NCI-H510A treated with DMSO at 0.1 percent for 48 hours (cell line): ENCODE measurements at regions not wholly inside any gene's neighbourhood (a gene's known extent, or its start where the extent isn't known, plus 50 kb on each side); places are given as distances from the start of the nearest gene placed in this dataset.

ENCODE experiments used
- DNase-seq: peaks from one replicate; lab custom pipeline; 2025; lab: John Stamatoyannopoulos, UW

DNA sequence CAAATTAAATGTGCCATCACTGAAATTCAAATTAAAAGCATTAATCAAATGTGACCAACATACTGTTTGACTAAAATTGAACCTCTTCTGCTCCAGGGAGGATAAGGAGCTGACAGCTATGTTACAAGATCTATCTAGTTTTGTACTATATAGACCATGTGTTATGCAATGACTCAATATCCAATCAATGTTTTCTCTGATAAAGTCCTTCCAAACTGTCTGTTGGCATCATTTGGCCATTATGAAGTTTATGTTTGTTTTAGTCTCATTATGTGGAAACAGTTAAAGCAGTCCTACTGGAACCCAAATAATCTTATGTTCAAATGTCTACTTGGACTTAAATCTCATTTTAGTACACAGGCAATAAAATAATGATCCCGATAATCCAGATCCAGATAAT lies 267.0 kb upstream of the THBS1 start:
- no peak for DNase-seq

DNA sequence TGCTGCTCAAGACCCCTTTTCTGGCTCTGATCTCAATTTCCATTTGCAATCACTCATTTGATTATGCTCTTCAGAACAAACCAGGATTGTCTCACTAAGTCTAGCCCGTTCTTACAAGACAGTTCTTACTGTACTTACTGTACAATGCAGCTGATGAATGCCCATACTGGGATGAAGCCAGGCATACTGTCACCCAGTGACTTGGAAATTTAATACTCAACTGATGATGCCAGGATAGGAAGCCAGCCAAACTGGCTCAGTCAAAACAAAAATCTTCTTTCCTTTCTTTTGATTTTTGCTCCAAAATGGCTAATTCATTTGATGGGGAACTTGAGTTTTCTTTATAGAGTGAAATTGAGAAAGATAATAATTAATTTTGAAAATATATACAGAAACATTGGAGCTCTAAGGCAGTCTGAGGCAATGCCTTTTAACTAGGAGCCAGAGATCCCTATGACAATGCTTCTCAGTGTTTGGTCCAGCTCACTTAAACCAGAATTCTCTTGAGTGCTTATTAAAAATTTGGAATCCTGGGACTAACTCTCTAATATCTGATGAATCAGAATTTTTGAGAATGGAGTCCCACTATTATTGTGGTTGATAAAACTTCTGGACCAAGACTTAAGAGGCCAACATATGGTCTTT lies 265.6 kb upstream of the THBS1 start:
- no peak for DNase-seq

DNA sequence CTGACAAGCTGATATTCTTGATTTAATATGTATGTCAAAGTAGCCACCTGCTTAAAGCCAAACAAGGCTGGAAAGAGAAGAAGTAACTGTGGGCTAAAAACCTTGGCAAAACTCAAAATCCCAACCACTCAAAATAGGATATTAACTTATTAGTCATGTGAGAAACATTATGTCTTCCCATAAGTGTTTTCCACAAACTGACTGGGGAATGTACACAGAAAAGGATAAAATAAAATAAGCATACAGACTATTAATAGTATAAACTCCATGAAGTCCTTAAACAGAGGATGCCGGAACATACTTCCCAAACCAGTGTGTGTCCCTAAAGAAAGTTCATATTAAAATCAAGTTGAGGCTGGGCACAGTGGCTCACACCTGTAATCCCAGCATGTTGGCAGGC lies 263.7 kb upstream of the THBS1 start:
- no peak for DNase-seq

DNA sequence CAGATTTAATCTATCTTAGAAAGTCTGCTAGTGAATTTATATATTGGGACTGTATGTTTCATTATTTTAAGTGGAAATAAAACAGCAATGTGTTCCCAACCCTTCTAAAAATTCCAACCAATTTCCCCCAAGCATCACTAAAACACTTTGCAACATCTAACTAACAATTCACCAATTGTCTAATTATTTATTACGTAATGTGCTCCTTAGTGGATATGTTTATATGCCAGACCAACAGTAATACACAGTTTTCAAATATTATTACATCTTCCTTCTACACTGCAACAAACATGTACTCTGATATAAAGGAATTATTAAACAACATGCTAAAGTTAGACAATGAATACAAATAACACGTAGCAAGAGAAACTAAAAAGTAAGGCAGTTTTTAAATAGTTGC lies 262.6 kb upstream of the THBS1 start:
- DNase-seq: no peak

DNA sequence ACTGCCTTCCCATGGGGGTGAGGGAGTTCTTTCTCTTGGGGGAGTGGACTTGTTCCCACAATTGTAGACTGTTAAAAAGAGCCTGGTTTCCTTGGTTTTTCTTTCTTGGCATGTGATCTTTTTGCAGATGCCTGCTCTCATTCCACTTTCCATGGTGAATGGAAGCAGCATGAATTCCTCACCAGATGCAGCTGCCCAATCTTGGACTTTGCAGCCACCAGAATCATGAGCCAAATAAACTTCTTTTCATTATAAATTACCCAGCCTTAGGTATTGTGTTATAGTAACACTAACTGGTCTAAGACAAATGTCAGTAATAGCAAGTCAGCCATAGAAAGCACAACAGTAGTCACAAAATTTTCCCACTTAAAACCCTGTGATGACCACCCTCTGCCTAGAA lies 260.5 kb upstream of the THBS1 start:
- DNase-seq: no peak

DNA sequence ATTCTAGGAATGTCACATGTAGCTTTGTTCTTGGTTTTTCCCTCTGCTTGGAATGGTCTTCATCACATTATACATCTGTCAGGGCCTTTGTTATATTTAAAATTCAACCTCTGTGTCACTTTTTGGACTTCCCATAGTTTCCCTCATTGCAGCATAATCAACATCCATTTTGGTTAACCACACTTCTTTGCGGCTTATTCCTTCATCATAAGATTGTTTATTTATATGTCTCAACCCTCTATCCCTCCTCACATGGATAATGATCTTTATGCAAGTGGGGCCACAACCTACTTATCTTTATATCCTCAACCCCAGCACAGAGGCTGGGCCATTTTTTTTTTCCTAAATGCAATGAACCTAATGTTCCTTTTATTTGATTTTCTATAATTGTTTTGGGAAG lies 260.0 kb upstream of the THBS1 start:
- DNase-seq: no peak

DNA sequence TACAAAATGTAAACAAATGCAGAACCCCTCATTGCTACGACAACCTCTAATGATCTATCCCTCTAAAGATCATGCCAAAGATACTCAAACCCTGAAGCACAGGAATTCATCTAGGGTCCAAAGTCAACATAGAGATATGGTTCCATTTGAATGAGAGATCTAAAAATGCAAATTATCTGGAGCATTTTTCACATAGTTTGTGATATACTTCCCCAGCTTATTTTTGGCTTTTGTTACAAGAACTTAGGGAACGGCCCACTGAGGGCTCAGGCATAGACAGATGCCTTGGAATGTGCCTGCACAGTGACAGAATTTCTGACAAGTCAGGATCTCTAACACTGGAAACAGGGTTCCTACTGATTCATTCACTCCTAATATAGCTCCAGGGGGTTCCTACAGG lies 258.9 kb upstream of the THBS1 start:
- no peak for DNase-seq

DNA sequence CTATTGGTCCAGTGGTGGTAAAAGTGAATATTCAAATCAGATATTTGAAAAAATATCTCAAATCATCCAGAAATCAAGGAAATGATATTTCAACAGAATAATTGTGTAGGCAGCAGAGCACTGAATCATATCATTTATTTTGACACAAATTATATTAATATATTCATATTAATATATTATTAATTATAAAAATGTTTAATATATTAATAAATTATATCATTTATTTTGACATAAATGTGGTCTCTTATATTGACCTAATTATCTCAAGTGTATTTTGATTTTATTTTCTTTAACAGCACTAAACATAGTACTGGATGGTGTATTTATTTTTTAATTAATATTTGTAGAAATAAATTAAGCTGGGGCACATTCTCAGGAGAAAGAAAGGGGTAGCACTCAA lies 257.7 kb upstream of the THBS1 start:
- DNase-seq: no peak

DNA sequence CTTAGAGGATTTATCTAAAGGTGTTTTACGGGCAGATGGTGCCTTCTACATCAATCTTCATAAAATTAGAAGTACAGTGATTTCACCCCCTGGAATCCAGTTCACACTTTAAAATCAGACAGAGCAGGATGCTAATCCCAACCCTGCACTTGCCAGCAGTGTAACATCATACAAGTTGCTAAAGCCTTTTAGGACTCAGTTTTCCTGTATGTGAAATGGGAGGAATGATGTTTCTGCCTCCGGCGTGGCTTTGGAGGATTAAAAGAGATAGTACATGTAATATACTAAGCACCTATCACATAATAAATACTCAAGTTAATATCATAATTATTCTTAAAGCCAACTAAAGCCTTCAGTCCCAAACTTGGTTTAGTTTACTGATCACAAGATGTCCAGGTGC lies 257.2 kb upstream of the THBS1 start:
- no peak for DNase-seq

DNA sequence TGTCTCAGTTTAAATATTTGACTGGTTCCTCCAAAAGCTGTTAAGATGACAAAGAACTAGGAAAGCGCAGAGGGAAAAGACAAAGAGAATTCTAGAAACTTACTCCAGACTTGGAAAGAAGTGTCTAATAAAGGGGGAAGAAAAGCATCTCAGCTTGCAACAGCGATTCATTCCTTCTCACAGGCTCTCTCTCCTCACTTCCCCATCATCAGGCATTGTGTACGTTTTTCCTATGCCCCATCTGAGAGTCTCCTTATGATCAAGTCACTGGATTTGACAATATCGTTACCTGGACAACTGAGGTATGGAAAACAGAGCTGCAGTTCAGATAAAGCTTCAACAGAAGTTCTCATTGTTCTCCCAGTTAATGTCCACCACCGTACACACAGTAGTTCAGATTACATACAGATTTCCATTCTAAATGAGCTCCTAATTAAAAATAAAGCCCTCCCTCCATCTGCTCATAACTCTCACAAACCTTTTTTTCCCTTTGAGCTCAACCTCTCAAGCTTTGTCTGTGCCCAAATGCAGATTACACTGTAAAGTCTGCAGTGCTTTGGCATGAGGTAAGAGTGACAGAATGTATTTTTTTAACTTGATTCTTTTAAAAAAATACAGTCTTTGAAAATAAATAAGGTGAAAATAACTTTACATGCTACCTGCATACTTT lies 254.4 kb upstream of the THBS1 start:
- DNase-seq: no peak

DNA sequence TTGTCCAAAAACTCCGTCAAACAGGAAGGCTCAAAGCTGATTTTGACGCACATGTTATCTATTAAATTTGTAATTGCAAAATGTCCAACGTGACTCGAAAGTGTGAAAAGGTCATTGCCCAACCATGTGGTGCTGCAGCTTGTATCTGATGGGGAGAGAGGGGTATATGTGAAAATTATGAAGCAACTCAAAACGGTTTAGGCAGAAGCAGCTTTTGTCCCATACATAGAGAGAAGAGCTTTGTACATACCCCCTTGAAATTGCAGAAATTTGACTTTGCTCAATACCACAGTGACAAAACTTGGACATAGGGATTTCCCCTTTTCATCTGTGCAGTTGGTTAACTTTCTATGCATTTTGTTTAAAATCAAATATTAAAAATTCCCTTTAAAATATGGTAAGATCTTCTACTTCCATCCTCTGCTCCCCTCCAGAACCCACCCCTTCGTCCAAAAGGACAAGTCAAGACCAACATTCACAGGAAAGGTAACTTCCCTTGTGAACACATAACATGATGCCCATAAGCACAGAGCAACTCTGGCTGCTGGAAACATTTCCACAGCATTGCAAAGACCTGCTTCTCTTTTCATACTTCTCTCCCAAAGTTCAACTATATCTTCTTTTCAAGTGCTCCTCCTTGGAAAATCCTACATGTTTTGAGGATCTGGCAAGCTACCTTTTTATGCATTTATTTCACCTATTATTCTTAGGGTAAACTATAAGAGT lies 253.7 kb upstream of the THBS1 start:
- DNase-seq: no peak

DNA sequence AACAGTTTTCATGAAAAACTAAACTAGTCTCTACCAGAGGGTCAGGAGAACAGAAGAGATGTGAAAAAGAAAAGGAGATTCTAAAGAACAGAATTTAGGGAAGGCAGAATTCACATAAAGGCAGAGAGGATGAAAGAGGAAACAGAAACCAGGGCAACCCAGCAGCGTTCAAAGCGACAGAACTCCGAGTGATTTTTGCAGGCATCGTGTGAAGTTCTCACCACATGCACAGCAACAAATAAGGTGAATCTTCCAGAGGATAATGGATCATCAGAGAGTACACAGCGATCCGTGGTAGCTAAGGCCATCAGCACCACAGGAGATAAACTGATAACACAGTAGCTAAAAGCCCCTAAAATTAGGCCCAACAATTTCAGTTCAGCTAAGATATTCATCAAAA lies 250.8 kb upstream of the THBS1 start:
- DNase-seq: no peak

DNA sequence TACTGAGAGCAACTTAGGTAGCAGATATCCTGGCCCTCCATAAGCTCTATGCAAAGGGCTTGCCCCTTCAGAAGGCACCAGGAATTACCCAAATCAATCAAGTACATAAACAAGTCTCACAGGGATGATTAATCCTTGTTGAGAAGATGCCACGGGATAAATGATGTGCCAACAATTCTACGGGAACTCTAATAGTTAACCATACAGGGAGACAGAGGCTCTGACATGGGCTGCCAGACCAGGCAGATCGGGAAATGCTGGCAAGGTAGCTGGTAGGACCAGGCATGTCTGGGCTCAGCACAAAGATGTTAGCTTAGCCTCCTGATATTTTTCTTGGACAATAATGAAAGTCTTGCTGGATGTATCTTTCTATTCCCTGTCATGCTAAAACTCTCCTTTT lies 249.3 kb upstream of the THBS1 start:
- no peak for DNase-seq

DNA sequence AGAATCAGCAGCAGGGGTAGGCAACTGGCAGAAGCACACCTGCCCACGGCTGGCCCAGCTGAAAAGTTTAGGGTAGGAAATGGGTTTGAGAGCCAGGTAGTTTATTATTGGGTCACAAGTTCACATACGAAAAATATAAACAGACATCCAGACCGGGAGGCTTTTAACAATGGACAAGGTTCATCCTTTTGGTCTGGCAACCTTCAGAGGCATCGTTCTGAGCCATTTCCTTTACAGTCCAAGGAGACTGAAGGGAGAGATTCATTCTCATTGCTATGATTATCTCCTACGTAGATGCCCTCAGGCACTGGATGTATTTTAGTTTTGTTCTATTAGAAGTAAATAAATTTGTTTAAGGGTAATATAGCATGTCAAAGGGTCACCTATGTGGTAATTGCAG lies 248.0 kb upstream of the THBS1 start:
- no peak for DNase-seq

DNA sequence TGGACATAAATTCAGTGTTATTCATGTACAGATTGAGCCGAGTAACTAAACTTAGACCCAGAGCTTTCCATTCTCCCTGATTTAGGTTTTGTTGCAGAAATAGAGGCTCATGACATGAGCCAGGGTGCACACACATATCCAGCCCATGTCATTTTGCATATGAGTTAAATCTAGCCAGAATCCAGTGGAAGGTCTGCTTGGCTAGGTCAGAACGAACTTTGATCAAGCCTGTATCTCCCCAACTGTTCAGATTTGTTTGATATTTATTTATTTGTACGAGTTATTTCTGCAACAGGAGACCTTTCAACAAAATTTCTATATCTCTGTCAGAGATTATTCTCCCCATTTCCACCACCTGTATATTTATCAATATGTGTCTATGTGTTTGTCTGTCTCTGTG lies 247.5 kb upstream of the THBS1 start:
- DNase-seq: no peak

DNA sequence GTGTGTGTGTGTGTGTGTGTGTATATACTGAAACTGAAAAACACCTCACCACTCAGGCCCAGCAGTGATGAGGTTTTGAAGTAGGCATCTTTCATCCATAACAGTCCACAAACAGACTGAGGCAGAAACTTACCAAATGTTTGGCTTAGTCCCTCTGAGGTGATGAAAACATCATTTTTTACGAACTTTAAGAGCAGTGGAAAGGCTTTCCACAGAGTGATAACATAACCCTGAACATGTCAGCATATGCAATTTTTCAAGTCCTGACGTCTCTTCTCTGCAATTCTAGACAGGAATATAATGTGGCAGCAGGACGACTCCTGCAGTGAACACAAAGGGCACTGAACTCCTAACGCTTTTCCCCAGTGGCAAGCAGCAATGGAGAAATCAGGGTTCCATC lies 247.0 kb upstream of the THBS1 start:
- no peak for DNase-seq

DNA sequence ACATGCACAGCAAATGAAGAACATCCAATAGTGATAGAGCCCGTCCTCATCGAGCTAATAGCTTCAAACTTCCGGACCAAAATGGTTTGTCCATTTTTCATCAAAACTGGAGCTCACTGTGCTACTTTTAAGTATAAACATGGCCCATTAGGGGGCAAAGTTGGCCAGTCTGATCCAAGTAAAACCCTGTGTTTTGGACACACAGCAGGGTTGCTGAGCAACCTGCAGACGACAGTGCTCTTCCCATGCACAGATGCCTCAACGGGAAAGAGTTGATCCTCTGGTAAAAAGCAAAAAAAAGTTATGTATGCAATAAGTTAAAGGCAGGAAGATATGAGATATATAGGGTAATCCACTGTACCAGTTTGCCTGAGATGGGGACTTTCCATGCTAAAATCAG lies 244.0 kb upstream of the THBS1 start:
- no peak for DNase-seq

DNA sequence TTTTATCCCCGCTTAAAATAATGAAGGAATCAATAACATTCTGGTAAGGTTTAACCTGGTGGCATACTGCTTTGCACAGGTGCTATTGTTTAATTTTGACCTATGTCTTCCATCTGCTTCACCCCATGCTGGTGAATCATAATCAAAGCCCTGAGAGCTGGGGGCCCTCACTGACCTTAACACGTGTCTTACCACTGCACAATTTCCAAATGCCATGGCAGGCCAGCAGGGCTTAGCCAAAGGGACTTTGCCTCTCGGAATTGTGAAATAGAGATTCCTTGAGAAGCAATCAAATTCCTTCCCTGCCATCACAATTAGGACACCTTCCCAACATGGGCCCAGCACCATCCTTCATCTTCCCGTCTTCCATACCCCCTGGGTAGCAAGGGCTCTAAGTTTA lies 242.6 kb upstream of the THBS1 start:
- no peak for DNase-seq

DNA sequence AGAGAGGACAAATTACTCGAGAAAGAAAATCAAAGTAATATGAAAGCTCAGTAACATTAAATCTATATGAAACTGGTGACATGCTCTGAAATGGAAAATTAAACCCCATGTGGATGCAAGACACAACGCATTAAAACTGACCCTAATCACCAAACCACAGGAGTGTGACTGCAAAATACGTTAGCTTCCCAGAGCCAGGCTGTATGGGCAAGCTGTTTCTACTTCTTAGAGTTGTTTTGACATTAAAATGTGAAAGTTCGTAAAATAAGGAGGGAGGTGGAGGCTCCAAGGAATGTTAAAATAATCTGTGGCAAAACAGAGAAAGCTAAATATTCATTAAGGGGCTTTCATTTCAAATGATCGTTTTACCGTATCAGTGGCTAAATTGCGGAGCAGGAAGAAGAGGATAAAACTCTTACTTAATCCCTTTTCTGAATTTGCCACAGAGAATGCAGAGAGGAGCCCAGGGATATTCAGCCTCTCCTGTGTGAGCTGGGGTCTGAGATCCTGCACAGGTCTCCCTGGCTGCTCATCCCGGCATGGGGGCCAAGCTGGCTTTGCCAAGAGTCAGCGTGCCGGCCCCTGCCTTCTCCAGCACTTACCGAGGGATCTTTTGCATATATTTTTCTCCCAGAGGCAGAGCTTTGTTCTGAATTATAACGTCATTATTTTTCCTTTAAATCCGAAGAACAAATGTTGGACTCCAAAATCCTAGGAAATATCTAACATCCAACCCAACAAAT lies 239.8 kb upstream of the THBS1 start:
- no peak for DNase-seq

DNA sequence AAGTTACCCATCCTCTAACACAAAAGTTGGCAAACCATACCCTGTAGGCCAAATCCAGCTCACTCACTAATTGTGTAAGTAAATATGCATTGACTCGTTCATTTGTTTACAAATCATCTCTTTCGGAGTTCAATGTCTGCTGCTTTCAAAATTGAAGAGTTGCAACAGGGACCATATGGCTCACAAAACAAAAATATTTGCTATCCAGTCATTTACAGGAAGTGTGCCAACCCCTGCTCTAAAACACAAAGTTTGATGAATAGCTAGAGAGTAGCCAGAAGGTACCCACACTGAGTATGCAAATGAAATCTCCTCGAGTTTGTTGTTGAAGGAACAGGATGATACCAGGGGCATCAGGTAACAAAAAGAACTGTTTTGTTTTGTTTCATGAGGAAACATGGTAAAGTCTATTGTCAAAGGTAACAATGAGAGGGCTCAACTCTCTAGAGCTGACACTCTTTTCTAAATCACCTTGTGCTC lies 236.2 kb upstream of the THBS1 start:
- no peak for DNase-seq

DNA sequence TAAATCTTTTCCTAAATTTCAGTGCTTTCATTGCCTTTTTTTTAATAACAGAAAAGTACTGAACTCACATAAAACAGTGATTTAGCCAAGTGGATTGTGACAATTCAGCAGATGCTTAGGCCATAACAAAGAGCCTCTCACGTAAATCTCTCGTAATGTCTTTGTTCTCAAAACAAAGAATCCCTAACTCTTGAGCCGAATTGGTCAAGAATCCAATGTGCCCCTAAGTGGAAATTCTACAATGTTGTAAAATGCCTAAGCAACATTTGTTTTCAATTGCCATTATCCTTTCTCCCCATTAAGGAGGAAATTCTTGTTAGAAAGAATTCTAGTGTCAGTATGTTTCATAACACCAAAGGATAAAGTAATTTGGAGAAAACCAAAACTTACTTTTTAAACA lies 235.7 kb upstream of the THBS1 start:
- no peak for DNase-seq

DNA sequence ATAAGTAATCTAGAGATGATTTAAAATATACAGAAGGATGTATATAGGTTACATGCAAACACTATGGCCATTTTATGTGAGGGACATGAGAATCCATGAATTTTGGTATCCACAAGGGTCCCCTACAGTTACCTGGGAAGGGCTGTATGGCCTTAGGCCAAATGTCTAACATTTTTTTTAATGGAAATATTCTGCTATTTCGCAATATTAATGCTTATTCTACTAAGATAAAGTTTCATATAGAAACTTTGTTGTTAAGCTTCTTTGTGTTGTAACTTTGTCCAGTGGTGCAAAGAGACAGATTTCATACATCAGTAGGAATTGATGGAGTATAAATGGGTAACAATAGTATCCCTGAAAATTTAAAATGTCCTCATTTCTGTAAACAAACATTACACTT lies 233.4 kb upstream of the THBS1 start:
- DNase-seq: no peak

DNA sequence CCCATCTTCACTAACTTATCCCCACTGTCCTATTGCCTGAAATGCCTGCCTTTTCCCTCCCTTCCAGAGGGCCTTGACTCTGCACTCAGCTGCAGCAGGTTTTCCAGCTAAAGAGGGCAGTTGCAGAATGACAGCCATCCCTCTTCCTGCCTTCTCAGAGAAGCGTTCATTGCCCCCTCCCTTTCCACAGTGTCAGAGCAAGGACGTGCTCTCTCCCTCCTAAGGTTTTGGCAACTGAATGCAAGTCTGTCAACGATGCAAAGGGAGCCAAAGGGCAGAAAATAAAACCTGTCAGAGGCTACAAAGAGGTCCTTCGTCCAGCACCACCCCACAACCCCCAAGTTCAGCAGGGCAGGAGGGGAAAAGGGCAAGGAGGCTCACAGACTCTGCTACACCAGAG lies 230.1 kb upstream of the THBS1 start:
- no peak for DNase-seq
